Body of pancreas (tissue), 4 donors: ENCODE measurements at regions not wholly inside any gene's neighbourhood (a gene's known extent, or its start where the extent isn't known, plus 50 kb on each side); places are given as distances from the start of the nearest gene placed in this dataset.

Experiments
- ATAC-seq: fragments of 150-250 bp; one replicate; pipeline ENCODE4 v1.9.1; 2016
- DNase-seq, 4 donors: peaks; one replicate each; pipeline ENCODE4 v3.0.0-alpha.2; 2019
- H3K27ac ChIP-seq, 4 donors: fragments of 200-600 bp; sonication (generic); 1 replicate in 3 of 4; 2 replicates in 1 of 4; pipeline versions ENCODE4 v1.5.1 to v1.6.1; 2016 to 2019; ENCODE audit warnings: mild to moderate bottlenecking in 1 of 4, mixed read lengths in 1 of 4, moderate library complexity in 1 of 4
- H3K27me3 ChIP-seq, 2 donors: fragments of 200-600 bp; sonication (generic); one replicate each; pipeline ENCODE4 v1.6.0; 2016; ENCODE audit warnings: mild to moderate bottlenecking in 1 of 2
- H3K36me3 ChIP-seq, 2 donors: fragments of 200-600 bp; sonication (generic); replicated peaks in 1 of 2; 2 replicates each; pipeline ENCODE4 v1.5.1; 2016; ENCODE audit warnings: low read depth in 2 of 2; ENCODE audit not compliant: insufficient read depth in 1 of 2
- H3K4me1 ChIP-seq: fragments of 200-600 bp; sonication (generic); one replicate; pipeline ENCODE4 v1.6.0; 2016
- H3K4me3 ChIP-seq, 2 donors: fragments of 200-600 bp; sonication (generic); 1 replicate in 1 of 2; 2 replicates in 1 of 2; pipeline ENCODE4 v1.5.1; 2016 to 2019
- H3K9me3 ChIP-seq, 3 donors: fragments of 200-600 bp; sonication (generic); 1 replicate in 2 of 3; 2 replicates in 1 of 3; pipeline ENCODE4 v1.5.1; 2016
- POLR2A ChIP-seq, 3 donors: fragments of 450-650 bp; IDR thresholded peaks; one replicate each; pipeline ENCODE4 v1.6.1; 2016; ENCODE audit warnings: antibody characterized with exemption in 3 of 3, mild to moderate bottlenecking in 2 of 3
- WGBS, 2 donors: methylation state at CpG; one replicate each; pipeline ENCODE4 v1.1.5; 2017; 5-methylcytosine and 5-hydroxymethylcytosine counted together
- intact Hi-C: fragments of 100-400 bp; cut with DNase I; formaldehyde crosslinking; loops from one replicate; pipeline ENCODE4 v1.15.1; 2023
- TF ChIP-seq, protein P1 (sequence below), 7 experiments: fragments of 450-650 bp in 4 of 7; fragments of 200-600 bp in 3 of 7; sonication (generic) in 3 of 7; IDR thresholded peaks; one replicate each; pipeline ENCODE4 v1.5.1; 2016 to 2019; ENCODE audit warnings: antibody characterized with exemption in 7 of 7

GRCh38 chr3:74463515-74463914 lies 150.9 kb downstream of the CNTN3 start:
- Histone ChIP-seq H3K36me3 (no peaks in the 10 kb centered on the region), H3K27ac (peak overlapping the region in 2 of 4 donors; percentile 38 to 65), H3K4me3 (no peak overlapping the region), H3K9me3 (no peaks in the 10 kb centered on the region), H3K4me1 (no peaks in the 10 kb centered on the region), H3K27me3 (no peaks in the 10 kb centered on the region)
- TF ChIP-seq POLR2A (IDR thresholded peaks at IDR 0.05), result no peak
- TF ChIP-seq, protein P1, sequence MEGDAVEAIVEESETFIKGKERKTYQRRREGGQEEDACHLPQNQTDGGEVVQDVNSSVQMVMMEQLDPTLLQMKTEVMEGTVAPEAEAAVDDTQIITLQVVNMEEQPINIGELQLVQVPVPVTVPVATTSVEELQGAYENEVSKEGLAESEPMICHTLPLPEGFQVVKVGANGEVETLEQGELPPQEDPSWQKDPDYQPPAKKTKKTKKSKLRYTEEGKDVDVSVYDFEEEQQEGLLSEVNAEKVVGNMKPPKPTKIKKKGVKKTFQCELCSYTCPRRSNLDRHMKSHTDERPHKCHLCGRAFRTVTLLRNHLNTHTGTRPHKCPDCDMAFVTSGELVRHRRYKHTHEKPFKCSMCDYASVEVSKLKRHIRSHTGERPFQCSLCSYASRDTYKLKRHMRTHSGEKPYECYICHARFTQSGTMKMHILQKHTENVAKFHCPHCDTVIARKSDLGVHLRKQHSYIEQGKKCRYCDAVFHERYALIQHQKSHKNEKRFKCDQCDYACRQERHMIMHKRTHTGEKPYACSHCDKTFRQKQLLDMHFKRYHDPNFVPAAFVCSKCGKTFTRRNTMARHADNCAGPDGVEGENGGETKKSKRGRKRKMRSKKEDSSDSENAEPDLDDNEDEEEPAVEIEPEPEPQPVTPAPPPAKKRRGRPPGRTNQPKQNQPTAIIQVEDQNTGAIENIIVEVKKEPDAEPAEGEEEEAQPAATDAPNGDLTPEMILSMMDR (IDR thresholded peaks at IDR 0.05), result no peak
- DNase-seq (no peak), ATAC-seq (peak; percentile 48)
- WGBS, 2 donors, result 42 to 53% methylated on average over 4 of the region's 4 CpGs
- intact Hi-C loops, result no loop called here

GRCh38 chr3:74456166-74456565 lies 158.3 kb downstream of the CNTN3 start:
- DNase-seq (no peak), ATAC-seq (no peak)
- intact Hi-C loops, result no loop called here
- no peaks in the 10 kb centered on the region for H3K36me3 ChIP-seq
- TF ChIP-seq POLR2A (IDR thresholded peaks at IDR 0.05), result no peak
- TF ChIP-seq, protein P1 (IDR thresholded peaks at IDR 0.05), result no peak
- no peaks in the 10 kb centered on the region for H3K9me3 ChIP-seq
- no peak overlapping the region for H3K27ac ChIP-seq
- no peaks in the 10 kb centered on the region for H3K4me1 ChIP-seq
- H3K27me3 ChIP-seq, result no peaks in the 10 kb centered on the region
- no peak overlapping the region for H3K4me3 ChIP-seq

DNA sequence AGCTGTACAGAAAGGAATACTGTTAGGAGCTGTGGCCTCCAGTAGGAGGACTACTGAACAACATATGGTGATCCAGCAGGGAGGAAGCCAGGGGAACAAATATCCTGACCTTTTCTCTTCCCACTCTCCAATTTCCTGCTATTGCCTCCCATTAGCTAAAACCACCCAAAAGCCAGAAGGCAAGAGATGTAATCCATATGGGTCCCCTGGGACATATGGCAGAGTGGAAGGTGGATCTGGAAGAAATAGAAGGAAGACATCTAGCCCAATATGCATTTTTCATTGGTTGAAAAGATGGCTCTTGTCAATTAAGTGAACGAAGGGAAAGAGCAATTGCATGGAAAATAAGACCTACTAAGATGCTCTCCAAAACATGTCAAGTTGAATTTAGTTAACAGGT lies 167.2 kb downstream of the CNTN3 start:
- intact Hi-C loops, result no loop called here
- TF ChIP-seq POLR2A (IDR thresholded peaks at IDR 0.05), result no peak
- TF ChIP-seq, protein P1 (IDR thresholded peaks at IDR 0.05), result no peak
- Histone ChIP-seq H3K36me3 (no peaks in the 10 kb centered on the region), H3K4me3 (no peak overlapping the region), H3K4me1 (peaks cover 9% of the 10 kb centered on the region), H3K27me3 (no peaks in the 10 kb centered on the region), H3K27ac (no peak overlapping the region), H3K9me3 (no peaks in the 10 kb centered on the region)
- ATAC-seq (no peak), DNase-seq (no peak)
- WGBS, 2 donors, result 56 to 78% methylated on average over 1 of the region's 1 CpG

- intact Hi-C loops, result no loop called here
- H3K27ac ChIP-seq, result no peak overlapping the region
- ATAC-seq, result no peak
These were observed 168.9 kb downstream of the CNTN3 start for GRCh38 chr3:74445541-74445940.

GRCh38 chr3:74443102-74443501 lies 171.4 kb downstream of the CNTN3 start:
- no peak for DNase-seq
- Histone ChIP-seq H3K27ac (no peak overlapping the region), H3K27me3 (no peaks in the 10 kb centered on the region), H3K4me1 (peaks cover 9% of the 10 kb centered on the region), H3K9me3 (no peaks in the 10 kb centered on the region), H3K36me3 (no peaks in the 10 kb centered on the region), H3K4me3 (no peak overlapping the region)
- TF ChIP-seq POLR2A (IDR thresholded peaks at IDR 0.05), result no peak
- TF ChIP-seq, protein P1 (IDR thresholded peaks at IDR 0.05), result no peak
- intact Hi-C loops, result no loop called here
- peak; percentile 24 for ATAC-seq

More at GRCh38 chr3:74445541-74445940, 168.9 kb downstream of the CNTN3 start:
- H3K36me3 ChIP-seq, result no peaks in the 10 kb centered on the region
- H3K4me1 ChIP-seq, result peaks cover 9% of the 10 kb centered on the region
- WGBS, 2 donors, result 61 to 77% methylated on average over 1 of the region's 1 CpG
- no peaks in the 10 kb centered on the region for H3K27me3 ChIP-seq
- H3K9me3 ChIP-seq, result no peaks in the 10 kb centered on the region
- TF ChIP-seq, protein P1 (IDR thresholded peaks at IDR 0.05), result no peak
- TF ChIP-seq POLR2A (IDR thresholded peaks at IDR 0.05), result no peak
- H3K4me3 ChIP-seq, result no peak overlapping the region
- DNase-seq, result no peak
